ENCODE measurements at regions not wholly inside any gene's neighbourhood (a gene's known extent, or its start where the extent isn't known, plus 50 kb on each side); places are given as distances from the start of the nearest gene placed in this dataset.
A peak's percentile ranks its signal among the peaks of the same experiment; 100 is the strongest.
"Not testable (repeated sequence)": the region's sequence is repeated elsewhere in the genome, so short reads cannot be mapped to it uniquely, and the experiment has no call there.

- DNase-seq (ENCODE audit: low spot score): no peak
These were observed 95.4 kb upstream of the GALNT18 start for GRCh38 chr11:11717064-11717725.

- not testable (repeated sequence) for DNase-seq (ENCODE audit: low spot score)
These were observed 93.3 kb upstream of the GALNT18 start for GRCh38 chr11:11715075-11715474.

DNA sequence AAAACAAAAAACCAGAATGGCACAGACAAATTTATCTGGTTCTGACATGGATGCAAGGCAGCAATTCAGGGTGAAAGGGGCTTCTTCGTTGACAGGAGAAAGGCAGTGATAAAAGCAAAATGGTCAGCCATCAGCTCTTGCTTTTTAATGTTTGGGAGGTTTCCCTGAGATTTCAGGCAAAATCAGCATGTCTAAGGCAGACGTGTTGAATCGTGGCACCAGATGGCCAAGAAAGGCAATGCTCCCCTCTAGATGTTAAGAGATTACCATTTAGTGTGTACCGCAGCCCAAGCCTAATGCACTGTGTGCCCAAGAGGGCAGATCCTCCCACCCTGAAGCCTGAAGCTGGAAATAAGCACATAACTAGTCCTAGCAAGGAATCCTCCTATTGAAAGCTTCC is 88.8 kb upstream of the GALNT18 start:
- no peak for DNase-seq (ENCODE audit: low spot score)

GRCh38 chr11:11709447-11710239 is 87.8 kb upstream of the GALNT18 start:
- peak; percentile 7 for DNase-seq (ENCODE audit: low spot score)

GRCh38 chr11:11708256-11708655 is 86.5 kb upstream of the GALNT18 start:
- DNase-seq (ENCODE audit: low spot score): no peak

- no peak for DNase-seq (ENCODE audit: low spot score)
These were observed 84.2 kb upstream of the GALNT18 start for GRCh38 chr11:11706028-11706427.

GRCh38 chr11:11703885-11704284 is 82.1 kb upstream of the GALNT18 start:
- no peak for DNase-seq (ENCODE audit: low spot score)

DNA sequence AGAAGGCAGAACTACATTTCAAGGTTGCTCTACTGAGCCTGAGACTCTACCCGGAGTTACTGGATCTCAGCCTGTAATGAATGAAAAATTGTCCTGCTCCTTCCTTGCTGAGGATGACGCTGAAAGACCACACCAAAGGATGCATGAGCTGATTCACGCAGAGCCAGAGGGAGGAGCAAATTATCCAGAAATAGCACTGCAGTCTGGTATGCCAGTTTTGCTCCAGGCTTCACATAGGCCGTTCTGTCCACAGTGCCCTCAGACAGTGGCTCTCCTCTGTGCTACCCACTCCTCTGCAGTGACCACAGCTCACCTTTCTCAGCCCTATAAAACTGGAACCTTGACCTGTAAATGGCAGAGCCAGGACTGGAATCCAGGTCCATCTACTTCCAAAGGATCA is 79.3 kb upstream of the GALNT18 start:
- DNase-seq (ENCODE audit: low spot score): no peak

DNA sequence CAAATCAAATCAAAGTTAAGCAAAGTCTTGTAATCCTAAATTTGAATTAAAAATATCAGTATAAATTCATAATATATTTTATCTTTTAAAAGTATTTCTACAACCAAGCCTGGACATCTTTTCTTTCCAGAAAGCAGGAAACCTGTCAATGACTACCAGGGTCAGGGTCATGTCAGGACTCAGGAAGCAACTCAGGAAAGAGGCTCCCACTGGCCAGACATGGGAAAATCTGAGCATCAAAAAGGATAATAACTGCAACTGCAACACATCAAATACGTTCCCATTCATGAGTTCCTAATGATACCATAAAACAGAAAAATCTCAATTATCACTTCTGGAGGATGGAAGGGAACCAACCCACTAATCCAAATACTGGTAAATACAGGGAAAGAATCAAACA is 76.0 kb upstream of the GALNT18 start:
- DNase-seq (ENCODE audit: low spot score): no peak

GRCh38 chr11:11691296-11692151 is 69.7 kb upstream of the GALNT18 start:
- DNase-seq (ENCODE audit: low spot score): peak; percentile 15

GRCh38 chr11:11681536-11681935 is 59.7 kb upstream of the GALNT18 start:
- DNase-seq (ENCODE audit: low spot score): no peak

GRCh38 chr11:11677672-11678356 is 56.0 kb upstream of the GALNT18 start:
- no peak for DNase-seq (ENCODE audit: low spot score)

DNA sequence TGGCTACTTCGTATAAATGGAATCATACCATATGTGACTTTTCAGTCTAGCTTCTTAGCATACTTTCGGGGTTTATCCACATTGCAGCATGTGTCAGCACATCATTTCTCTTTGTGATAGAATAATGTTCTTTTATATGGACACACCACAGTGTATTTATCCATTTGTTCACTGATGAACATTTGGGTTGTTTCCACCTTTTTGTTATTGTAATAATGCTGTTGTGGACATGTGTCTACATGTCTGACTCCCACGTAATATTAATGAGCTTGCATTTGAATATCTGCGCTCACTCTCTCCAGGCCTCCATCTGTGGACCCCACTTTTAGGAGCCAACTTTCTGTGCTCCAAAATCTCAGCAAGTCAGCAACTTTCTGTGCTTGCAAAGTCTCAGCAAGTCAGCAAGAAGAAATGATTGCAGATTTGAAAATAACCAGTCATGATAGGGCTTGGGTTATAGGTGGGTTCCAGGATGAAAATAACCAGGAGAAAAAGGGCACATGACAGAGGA is 53.9 kb upstream of the GALNT18 start:
- no peak for DNase-seq (ENCODE audit: low spot score)

DNA sequence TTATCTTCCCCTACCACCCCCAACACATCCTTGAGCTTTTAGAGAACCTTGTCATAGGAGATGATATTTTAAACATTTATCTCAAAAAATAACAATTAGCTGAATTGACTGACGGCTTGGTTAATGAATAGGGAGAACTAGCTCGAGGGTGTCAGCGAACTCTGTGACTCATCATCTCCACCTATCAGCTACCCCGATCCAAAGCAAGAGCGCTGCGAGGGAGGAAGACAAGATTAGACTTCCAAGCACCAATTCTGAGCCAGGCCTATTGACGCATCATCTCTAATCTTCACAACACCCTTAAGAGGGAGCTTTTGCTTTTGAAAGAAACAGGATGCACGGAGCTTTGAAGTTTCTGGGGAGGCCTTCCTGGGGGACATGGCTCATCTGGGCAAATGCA is 51.0 kb upstream of the GALNT18 start:
- DNase-seq (ENCODE audit: low spot score): peak; percentile 30

DNA sequence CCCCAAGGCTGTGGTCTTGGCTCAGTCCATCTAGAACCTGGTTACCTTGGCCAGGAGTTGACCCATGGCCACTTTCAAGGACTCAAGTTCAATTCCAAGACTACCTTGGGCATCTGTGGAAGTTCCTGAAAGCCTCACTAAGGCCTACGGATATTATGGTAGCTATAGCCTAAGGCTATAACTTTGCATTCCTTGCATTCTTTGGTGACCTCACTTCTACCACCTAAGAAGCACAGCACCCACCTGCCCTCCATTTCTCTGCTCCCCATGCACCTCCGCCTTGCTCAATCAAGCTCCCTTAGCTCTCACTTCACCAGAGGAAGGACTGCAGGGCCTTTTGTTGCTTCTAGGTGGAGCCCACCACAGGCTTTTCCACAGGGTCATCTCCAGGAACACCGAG is 50.3 kb upstream of the GALNT18 start:
- no peak for DNase-seq (ENCODE audit: low spot score)
